ENCODE measurements at regions not wholly inside any gene's neighbourhood (a gene's known extent, or its start where the extent isn't known, plus 50 kb on each side); places are given as distances from the start of the nearest gene placed in this dataset.

DNA sequence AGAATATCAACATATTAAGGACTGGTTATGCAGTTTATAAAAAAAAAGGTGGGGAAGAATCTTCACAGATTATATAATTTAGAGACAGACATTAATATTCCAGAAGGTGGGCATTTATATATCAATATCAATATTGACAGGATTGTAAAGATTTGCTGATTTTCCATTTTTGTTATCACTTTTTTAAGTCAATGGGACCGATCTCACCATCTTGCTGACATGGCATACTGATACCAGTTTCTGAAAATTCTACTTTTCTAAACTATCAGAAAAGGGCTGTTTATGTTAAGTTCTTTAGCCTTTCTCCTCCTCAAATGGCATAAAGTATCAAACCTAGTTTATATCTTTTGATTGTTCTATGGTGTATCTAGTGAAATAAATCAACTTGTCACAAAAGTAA, 344.1 kb upstream of the SOX5 start:
- no peak for DNase-seq (ENCODE audit: low read depth)

DNA sequence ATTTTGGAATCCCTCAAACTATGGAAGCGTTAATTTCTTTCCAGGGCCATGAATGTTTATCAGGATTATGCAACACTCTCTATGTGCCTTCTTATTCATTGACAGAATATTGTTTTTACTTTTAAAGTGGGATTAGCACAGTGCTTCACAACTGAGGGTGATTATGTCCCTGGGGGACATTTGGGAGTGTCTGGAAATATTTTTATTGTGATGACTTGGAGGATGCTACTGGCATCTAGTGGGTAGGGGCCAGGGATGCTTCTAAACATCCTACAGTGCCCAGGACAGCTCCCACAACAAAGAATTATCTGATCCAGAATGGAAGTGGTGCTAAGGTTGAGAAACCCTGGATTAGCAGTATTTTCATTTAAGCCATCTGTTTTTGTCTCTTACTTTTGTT, 338.5 kb upstream of the SOX5 start:
- no peak for DNase-seq (ENCODE audit: low read depth)

DNA sequence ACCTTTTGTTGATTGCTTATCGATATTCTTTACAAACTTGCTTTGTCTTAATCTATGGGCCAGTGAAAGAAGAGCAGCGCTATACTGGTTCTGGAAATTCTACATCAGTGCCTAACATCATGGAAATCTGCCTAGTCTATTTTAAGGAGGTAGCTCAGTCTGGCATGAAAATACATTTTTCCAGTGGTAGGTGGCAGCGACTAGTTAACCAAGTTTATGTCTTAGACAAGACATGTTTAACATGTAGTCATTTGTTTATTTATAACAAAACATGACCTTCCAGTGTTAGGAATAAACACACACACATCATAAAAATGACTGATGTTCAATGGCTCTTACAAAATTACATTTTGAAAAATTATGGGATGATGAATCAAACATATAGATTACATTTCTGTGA, 336.0 kb upstream of the SOX5 start:
- no peak for DNase-seq (ENCODE audit: low read depth)

DNA sequence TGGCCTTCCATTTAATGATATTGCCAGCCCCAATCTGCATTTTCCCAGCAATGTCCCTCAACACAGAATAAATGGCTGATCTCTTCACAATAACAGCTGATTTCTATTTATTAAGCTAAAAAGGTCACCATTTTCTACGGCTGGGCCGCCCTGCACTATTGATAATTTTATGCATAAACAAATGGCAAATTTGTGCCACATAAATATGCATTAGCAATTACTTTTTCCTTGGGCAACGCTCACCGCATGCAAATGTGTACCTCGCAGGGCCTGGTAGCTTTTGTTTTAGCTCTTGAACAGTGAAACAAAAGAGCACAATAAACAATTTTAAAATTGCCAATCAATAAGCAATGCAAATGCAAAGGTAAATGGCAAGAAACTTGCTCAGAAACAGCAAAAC, 331.9 kb upstream of the SOX5 start:
- DNase-seq (ENCODE audit: low read depth), result no peak

DNA sequence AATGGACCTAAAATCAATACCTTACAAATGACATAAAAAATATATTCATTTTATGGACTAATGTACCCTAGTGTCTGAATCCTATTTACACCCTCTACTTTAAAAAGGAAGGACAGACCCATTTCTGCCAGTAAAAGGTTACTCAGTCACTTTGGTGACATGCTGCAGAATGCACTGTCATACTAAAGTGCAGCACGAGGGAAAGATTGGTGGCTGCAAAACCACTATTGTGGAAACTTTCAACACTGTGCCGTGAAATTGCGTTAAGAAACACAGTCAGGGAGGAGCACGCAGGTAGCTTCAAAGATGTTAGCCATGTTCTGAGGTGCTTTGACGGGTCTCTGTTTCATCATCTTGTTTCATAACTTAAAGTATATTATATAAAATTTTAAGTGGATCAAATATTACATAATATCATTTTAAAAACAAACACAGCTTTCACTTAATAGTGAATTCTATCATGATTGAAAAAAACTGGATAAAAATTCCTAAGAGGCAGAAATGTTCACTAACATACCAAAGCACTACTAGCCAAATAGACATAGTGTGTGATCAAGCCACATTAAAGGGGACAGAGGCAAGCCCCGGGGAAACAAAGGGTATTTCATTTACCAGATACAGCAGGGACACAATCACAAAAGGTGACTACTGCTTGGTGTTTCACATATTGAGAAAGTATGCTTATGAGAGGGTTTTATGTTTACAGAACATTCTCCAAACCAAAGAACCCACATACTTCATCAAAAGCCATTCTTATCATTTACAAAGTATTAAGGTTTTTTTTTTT, 330.8 kb upstream of the SOX5 start:
- no peak for DNase-seq (ENCODE audit: low read depth)

DNA sequence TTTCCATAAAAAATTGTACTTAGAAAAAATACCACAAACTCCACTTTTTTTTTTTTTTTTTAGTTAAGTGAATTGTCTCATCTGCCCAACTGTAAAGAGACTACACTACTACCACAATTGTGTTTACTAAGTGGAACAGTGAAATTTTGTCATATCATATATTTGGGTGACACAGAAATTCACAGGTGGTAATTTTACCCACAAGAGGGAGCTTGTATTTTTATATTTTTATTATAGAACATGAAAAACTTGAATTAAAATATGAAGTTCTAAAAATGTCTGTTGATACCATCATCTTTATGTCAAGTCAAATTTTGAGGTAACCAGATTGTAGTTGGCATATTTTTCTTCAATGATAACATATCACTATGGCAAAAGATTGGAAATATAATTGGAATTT, 329.4 kb upstream of the SOX5 start:
- no peak for DNase-seq (ENCODE audit: low read depth)

DNA sequence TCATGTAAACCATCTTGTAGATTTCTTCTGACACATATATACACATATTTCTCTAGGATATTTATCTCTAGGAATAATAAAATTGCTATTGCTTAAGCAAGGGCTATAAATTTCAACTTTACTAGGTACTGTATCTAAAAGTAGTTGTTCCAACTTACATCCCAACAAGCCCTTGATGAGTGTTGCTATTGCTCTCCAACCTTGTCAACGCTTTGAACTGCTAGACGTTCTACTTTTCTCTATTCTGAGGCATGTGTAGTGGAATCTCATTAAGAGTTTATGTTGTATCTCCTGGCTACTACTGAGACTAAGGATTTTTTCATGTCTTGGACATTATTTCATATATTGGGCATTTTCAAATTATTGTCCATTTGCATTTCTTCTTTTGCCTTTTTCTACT, 321.5 kb upstream of the SOX5 start:
- DNase-seq (ENCODE audit: low read depth), result no peak

DNA sequence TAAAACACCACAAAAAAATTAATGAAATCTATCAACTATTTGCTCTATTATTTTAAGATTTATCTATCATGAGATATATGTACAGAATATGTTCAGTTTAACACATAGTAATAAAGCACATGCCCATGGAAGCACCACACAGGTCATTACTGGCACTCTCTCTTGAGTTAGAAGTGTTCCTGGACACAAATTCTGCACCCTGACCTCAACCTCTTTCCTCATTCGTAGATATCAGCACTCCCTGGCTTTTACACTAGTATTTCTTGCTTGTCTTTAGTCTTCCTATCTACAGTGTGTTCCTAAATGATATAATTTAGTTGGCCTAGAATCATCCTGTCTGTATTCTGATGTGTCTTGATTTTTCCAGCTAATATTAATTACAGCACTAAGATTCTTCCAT, 321.0 kb upstream of the SOX5 start:
- no peak for DNase-seq (ENCODE audit: low read depth)

DNA sequence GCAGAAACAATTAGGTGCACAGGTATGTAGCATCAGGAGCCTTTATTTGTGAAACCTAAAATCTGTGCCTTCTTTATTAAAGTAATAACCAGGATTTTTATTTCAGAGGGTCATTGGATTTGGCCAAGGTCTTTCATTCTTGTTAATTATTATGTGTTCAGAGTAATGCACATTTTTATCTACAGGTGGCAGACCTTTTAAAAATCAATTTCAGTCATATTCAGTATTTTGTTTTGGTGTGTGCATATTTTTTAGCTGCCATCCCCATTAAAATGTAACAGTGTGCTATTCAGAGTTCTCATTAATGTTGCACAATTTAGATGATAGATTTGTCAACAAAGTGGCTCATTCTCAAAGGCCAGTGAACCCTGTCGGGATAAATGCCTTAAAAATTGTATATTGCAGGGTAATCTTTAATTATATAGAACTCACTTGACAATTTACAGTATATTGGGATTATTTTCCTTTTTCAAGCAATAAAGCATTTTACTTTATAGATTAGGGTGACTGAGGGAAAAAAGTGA, 319.3 kb upstream of the SOX5 start:
- no peak for DNase-seq (ENCODE audit: low read depth)

DNA sequence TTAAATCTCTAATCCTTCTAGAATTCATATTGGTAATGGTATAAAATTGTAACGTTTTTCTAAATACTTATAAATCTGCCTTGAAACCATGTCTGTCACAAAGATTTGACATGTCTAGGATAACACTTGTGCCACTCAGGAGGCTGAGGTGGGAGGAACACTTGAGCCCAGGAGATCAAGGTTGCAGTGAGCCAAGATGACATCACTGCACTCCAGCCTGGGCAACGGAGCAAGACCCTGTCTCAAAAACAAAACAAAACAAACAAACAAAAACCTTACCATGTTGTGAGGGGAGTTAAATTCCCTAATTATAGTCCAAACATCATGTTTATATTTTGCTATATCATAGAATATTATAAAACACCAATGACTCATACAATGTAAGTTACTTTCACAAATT, 317.5 kb upstream of the SOX5 start:
- DNase-seq (ENCODE audit: low read depth), result no peak

DNA sequence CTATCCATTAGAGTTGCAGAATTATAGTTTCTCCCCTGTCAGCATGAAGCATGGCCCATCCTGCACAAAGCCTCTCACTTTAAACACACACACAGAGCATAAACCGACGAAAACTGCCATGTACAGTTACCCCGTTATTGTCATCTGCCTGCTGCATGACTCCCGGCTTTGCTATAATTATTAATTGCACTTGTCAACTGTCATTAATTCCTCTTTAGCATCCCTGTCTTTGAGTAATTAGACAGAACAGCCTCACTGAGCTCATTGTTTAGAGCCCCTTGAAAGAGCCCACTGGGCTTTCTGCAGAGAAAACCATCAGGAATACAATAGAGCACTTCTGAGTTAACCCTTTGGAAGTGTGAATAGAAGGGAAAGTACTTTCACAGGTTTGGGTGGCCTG, 307.2 kb upstream of the SOX5 start:
- no peak for DNase-seq (ENCODE audit: low read depth)

DNA sequence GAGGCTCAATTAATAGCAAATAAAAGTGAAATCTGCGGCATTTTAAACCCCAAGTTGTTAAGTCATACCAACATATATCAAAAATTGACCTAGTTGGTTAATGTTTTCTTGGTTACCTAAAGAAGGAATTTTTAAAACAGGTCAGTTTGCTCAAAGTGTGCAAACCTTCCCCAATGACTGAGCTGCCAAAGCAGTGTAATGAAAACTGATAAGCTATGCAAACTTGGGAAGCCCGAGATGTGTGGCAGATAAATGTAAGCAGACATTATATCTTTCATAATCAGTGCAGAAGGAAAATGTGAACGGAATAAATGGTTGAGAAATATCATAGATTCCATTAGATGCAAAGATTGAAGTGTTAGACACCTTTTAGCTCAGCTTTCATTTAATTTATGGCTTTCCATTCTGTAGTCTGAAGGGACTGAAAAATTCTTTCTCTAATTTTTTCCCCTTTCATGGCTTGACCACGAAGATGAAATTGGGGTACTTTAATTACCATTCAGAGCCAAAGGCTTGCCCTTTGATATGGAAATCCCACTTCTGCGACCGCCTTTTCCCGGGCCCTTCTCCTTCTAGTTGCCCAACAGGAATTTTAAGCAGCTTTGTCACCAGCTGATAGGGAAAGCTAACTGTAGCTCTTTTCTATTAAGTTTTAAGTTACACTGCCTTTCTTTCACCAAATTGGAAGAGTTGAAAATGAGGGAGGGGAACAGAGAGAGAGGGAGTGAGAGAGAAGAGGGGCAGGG, 306.6 kb upstream of the SOX5 start:
- DNase-seq (ENCODE audit: low read depth), result no peak

DNA sequence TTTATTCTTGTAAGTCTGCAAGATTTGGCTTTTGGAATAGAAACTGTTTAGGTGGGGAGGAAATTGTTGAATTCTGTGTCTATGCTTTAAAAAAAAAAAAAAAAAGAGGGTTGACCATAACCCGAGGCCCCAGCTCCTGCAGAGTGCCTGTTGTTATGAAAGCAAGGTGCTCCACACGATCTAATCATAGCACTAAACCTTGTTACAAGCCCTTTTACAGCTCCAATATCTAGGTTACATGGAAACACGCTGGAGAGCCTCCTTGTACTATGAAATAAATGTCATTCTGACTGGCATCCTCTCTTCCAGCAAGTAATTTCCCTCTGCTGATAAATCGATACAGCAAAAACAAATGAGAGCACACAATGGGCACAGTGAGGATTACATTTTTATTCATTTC, 303.1 kb upstream of the SOX5 start:
- DNase-seq (ENCODE audit: low read depth), result no peak

DNA sequence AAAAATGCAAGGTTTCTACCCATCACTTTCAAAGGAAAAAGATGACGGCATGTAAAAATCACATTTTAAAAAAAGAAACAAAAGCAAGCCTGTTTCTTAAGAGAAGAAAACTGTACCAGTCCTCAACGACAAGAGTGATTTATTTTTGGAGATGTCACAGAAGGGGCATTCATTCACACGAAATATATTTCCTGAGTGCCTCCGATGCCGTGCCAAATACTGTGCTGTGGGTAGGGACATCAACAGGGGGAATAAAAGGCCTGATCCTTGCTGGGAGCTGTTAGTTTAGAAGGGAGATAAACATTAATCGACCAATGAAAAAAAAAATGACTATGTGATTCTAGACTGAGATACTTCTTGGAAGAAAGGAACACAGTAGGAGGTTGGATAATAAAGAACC, 297.5 kb upstream of the SOX5 start:
- no peak for DNase-seq (ENCODE audit: low read depth)

DNA sequence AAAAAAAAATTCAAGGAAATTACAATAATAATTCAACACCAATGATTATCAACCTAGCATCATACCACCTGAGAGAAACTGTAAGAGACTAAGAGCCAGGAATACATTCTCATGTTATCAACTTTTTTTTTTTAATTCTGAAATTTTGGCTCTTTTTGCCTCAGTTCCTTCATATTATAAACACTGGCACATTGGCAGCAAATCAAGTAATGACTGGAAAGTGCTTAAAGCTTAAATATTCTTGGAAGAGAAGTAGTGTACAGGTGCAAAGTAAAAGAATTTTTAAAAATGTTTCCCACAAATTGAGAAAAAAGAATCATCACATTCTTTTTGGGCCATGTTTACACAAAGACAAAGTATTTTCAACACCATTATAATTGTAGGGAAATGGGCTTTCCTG, 296.9 kb upstream of the SOX5 start:
- DNase-seq (ENCODE audit: low read depth), result no peak

DNA sequence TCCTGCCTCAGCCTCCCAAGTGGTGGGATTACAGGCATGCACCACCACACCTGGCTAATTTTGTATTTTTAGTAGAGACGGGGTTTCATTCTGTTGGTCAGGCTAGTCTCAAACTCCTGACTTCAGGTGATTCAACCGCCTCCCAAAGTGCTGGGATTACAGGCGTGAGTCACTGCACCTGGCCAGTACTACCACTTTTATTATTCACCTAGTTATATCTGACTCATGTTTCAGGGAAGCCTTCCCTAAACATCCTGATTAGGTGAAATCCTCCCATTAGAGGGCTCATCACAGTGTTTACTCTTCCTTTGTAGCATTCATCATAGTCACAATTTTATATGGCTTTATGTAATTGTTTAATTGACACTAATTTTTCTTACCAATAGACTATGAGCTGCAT, 295.3 kb upstream of the SOX5 start:
- DNase-seq (ENCODE audit: low read depth), result no peak

DNA sequence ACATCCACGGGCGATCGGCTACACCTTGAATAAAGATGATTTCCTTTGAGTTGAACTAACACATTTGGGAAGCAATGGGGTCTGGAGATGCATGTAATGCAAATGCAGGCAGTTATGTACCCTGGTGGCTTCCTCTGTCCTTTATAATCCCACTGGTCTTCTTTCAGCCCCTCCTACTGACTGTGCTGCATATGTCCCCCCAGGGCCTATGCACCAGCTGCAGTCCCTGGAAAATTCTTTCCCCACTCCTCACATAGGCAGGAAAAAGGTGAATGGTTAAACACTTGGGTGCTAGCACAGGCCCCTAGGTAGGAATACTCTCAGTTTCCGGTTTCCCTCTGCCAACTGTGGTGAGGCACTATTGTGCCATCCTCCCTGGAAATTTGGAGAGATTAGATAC, 294.8 kb upstream of the SOX5 start:
- no peak for DNase-seq (ENCODE audit: low read depth)

DNA sequence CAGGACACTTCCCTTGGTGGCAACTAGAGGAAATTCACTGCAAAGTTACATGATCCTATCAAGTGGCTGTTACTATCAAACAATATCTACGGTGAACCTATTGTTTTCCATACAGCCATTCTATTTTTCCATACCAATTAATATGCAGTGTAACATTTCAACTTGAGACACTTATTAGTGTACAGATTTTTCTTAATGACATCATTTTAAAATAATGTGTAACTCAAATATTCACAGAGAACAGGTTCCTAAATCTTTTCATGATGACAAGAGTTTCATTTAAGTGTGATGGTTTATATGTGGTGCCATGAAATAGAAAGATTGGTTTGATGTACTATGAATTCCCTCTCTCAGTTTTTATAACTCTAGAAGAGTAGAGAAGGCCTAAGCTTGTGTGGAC, 291.2 kb upstream of the SOX5 start:
- no peak for DNase-seq (ENCODE audit: low read depth)

DNA sequence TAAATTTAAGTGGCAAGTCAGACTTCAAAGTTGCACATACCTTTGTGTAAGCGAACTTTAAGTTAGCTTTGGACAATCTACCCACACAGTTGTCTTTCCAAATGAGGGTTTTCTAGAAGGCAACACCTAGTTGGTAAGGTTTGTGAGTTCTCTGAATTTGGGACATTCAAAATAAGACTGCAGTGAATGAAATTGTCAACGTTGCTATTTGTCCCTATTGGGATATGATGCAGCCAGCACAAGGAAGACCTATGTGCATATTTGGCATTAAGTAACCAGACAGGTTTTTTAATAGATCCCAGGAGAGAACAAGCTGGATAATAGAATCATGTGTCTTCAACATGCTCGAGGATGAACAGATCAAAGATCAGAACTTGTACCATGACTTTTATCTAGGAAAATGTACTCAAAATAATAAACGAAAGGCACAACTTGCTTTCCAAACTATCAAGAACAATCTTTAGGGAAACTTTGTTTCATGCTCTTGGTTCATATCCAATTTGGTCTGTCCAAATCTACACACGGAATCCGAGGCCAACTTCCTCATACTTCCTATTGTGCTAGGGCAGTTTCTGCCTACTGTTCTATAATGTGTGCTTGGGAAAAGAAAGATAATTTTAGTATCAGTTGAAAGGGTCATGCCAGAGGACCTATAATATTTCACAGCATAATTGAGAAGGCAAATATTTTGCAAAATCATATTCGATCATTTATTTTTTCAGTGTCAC, 284.2 kb upstream of the SOX5 start:
- no peak for DNase-seq (ENCODE audit: low read depth)

DNA sequence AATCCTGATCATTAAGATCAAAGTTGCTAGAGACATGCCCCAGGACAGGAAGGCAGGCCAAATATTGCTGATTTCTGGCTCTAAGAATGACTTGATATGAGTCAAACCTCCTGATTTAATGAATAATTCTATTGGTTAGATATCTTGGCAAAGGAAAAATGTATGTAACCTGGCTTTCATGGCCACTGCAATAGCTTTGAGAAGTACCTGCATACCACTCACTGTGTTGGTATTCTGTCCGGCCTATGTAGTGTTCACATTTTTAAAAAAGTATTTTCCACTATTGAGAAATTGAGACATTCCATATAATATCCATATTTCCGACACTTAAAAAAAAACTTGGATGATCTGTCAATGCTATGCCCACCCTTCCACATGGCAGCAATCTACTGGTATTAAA, 283.1 kb upstream of the SOX5 start:
- no peak for DNase-seq (ENCODE audit: low read depth)

DNA sequence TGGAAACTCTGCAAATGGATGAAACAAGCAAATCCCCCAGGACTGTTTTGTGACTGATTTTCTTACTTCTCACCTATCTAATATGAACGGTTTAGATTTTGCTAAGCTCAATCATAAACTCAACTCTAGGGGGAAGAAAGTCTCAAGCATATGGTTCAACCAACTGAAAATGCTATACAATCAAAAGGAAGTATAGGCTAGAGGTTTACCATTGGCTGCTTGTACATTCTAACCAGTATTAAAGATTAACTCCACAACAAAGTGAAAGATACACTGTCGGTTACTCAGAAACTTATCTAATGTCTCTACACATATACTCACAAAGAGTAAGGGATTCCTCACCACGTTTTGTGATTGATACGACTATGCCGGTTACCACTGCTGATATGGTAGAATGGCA, 281.8 kb upstream of the SOX5 start:
- no peak for DNase-seq (ENCODE audit: low read depth)

DNA sequence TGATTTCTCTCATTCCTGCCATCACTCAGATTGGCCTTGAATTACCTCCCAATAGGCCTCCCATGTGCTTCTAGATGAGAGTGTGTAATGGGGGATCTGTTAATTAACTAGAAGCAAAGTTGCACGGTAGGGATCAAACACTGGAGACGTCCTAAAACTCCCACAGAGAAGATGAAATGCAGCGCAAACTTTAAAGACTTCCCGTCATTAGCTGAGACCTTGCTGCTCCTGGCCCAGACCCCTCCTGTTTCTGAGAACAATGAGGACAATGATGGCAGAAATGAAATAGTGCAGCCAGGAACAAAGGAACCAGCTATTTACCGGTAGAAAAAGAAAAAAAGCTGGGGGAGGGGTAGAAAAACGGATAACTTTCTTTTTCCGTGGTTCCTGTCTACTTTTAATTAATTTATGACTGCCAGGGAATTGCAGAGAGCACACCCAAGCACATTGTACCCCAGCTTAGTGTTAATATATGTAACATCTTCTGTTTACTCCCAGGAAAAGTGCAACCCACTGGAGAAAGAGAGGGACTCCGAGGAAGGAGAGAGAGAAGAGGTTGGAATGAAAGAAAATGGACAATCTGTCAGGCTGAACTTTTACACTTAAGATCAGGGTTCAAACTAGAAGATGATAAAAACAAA, 280.7 kb upstream of the SOX5 start:
- no peak for DNase-seq (ENCODE audit: low read depth)

Data from LHCN-M2 (cell line).